Fibroblast of pulmonary artery (primary cell): ENCODE measurements at regions not wholly inside any gene's neighbourhood (a gene's known extent, or its start where the extent isn't known, plus 50 kb on each side); places are given as distances from the start of the nearest gene placed in this dataset.

Source experiments
- DNase-seq: peaks from one replicate; pipeline ENCODE4 v3.0.0-alpha.2; 2010; ENCODE audit warnings: low read depth
- H3K4me3 ChIP-seq: replicated peaks from 2 replicates; pipeline ENCODE4 v1.5.1; 2011; ENCODE audit warnings: low read depth, mild to moderate bottlenecking, control low read depth, low read length, moderate library complexity
- TF ChIP-seq, protein P1 (sequence below): IDR thresholded peaks from 2 replicates; pipeline ENCODE4 v1.5.1; 2011; ENCODE audit warnings: mild to moderate bottlenecking, control low read depth, low read length, inconsistent platforms; ENCODE audit errors: missing control alignments

DNA sequence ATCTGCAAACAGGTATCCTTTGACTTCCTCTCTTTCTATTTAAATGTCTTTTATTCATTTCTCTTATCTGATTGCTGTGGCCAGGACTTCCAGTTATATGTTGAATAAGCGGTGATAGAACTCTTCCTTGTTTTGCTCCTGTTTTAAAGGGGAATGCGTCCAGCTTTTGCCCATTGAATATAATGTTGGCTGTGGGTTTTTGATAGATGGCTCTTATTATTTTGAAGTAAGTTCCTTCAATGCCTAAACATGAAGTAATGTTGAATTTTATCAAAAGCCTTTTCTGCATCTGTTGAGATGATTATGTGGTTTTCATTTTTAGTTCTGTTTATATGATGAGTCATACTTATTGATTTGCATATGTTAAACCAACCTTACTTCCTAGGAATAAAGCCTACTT, 300.5 kb upstream of the CTNND2 start:
- DNase-seq, result no peak
- TF ChIP-seq, protein P1, sequence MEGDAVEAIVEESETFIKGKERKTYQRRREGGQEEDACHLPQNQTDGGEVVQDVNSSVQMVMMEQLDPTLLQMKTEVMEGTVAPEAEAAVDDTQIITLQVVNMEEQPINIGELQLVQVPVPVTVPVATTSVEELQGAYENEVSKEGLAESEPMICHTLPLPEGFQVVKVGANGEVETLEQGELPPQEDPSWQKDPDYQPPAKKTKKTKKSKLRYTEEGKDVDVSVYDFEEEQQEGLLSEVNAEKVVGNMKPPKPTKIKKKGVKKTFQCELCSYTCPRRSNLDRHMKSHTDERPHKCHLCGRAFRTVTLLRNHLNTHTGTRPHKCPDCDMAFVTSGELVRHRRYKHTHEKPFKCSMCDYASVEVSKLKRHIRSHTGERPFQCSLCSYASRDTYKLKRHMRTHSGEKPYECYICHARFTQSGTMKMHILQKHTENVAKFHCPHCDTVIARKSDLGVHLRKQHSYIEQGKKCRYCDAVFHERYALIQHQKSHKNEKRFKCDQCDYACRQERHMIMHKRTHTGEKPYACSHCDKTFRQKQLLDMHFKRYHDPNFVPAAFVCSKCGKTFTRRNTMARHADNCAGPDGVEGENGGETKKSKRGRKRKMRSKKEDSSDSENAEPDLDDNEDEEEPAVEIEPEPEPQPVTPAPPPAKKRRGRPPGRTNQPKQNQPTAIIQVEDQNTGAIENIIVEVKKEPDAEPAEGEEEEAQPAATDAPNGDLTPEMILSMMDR, result no peak

GRCh38 chr5:12193536-12193935, 289.3 kb upstream of the CTNND2 start:
- DNase-seq, result no peak
- TF ChIP-seq, protein P1, result no peak
- no peak overlapping the region for H3K4me3 ChIP-seq

More for the DNA sequence above, 300.5 kb upstream of the CTNND2 start:
- no peak overlapping the region for H3K4me3 ChIP-seq

GRCh38 chr5:12183003-12183402, 278.8 kb upstream of the CTNND2 start:
- no peak for DNase-seq

GRCh38 chr5:12177851-12178250, 273.6 kb upstream of the CTNND2 start:
- H3K4me3 ChIP-seq, result no peak overlapping the region
- TF ChIP-seq, protein P1, result no peak
- no peak for DNase-seq

More at GRCh38 chr5:12183003-12183402, 278.8 kb upstream of the CTNND2 start:
- no peak overlapping the region for H3K4me3 ChIP-seq
- TF ChIP-seq, protein P1, result no peak

DNA sequence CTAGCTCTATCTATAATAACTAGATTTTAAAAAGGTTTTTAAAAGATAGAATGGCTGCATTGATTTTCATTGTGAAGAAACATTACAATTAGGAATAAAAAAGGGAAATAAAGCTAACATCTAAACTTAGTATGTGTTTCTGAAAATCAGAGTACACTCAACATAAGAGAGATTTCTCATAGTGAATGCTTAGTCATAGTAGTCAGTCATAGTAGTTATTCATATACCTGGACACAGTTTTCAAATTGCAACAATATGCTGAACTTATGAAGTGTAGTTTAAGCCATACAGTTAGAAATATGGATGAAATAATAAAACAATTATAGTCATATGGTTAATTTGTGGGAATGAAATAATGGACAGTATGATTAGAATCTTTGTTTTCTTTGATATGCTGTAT, 273.0 kb upstream of the CTNND2 start:
- TF ChIP-seq, protein P1, result no peak
- DNase-seq, result no peak
- H3K4me3 ChIP-seq, result no peak overlapping the region

DNA sequence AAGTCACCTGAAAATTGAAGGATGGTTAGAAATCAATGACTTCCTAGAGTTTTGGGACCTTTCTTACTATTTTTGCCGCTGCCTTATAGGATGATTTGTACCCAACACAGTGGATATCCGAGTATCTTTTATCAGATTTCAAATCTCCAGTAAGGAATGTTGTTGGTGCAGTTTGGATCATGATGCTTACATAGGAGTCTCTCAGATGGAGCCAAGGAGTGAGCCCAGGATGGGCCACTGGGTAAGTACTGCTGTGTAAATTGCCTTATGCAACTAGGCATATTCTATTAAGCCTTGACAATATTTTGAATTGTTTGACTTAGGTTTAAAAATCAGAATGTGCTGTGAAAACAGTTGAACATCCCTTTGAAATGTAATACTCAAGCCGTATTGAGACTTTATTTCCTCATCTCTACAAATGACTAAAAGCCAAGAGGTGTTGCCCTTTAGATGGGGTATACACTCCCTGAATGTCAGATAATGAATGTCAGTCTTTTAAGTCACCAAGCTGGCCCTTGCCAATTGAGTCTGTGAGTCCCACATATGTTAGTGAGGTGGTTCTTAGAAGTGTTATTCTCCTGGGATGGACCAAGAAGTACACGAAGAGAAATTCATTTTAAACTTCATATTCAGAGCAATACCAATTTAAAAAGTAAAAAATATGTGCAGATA, 271.8 kb upstream of the CTNND2 start:
- no peak overlapping the region for H3K4me3 ChIP-seq
- TF ChIP-seq, protein P1, result no peak
- DNase-seq, result no peak

DNA sequence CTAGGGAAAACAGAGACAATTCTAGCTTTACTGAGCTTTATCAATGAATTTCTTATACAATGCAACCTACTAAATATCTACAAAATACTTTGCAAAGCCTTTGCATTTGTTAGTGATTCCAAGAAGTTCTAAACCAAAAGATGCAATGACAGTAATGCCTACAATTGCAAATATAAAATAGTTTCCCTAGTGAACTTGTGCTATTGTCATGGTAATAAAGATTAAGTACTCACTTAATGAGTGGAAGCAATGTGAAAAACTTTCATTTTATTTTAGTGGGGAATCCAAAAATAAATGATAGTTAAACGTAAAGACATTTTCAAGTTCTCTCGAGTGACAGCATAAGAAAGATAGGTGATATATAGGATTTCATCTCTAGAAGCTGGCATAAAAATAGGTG, 270.5 kb upstream of the CTNND2 start:
- TF ChIP-seq, protein P1, result no peak
- DNase-seq, result no peak

More for the DNA sequence above, 270.5 kb upstream of the CTNND2 start:
- H3K4me3 ChIP-seq, result no peak overlapping the region
